SK-N-SH treated with all-trans-retinoic acid at 6 μM for 48 hours (cell line): ENCODE measurements at regions not wholly inside any gene's neighbourhood (a gene's known extent, or its start where the extent isn't known, plus 50 kb on each side); places are given as distances from the start of the nearest gene placed in this dataset.

ENCODE experiments used
- ATAC-seq: fragments of 200-7000 bp; cut with Tn5 transposase; 3 replicates; pipeline ENCODE4 v1.9.1; 2020; ENCODE audit warnings: mild to moderate bottlenecking, moderate library complexity
- ARNTL ChIP-seq: fragments of 450-650 bp; formaldehyde crosslinking; IDR thresholded peaks from 2 replicates; pipeline ENCODE4 v1.5.0; 2020; ENCODE audit warnings: low read depth, mild to moderate bottlenecking, moderate library complexity, borderline replicate concordance
- BACH2 ChIP-seq: fragments of 250-450 bp; sonication (Bioruptor Pico); IDR thresholded peaks from 2 replicates; pipeline ENCODE4 v1.9.0; 2021; ENCODE audit warnings: mild to moderate bottlenecking, borderline replicate concordance
- CREB5 ChIP-seq: fragments of 250-450 bp; sonication (Bioruptor Pico); IDR thresholded peaks from 2 replicates; pipeline ENCODE4 v1.5.1; 2020; ENCODE audit warnings: low read depth, mild to moderate bottlenecking, moderate library complexity
- CSDC2 ChIP-seq: fragments of 250-450 bp; sonication (Bioruptor Pico); IDR thresholded peaks from 2 replicates; pipeline ENCODE4 v1.5.0; 2020; ENCODE audit warnings: mild to moderate bottlenecking, moderate library complexity
- CSRNP3 ChIP-seq: fragments of 250-450 bp; sonication (Bioruptor Pico); IDR thresholded peaks from 2 replicates; pipeline ENCODE4 v1.5.1; 2021; ENCODE audit warnings: mild to moderate bottlenecking, moderate library complexity
- ESRRG ChIP-seq: fragments of 250-450 bp; sonication (Bioruptor Pico); IDR thresholded peaks from 2 replicates; pipeline ENCODE4 v1.6.1; 2021; ENCODE audit warnings: mild to moderate bottlenecking
- ISL1 ChIP-seq: fragments of 250-450 bp; sonication (Bioruptor Pico); IDR thresholded peaks from 2 replicates; pipeline ENCODE4 v2.1.2; 2022; ENCODE audit warnings: mild to moderate bottlenecking, moderate library complexity
- OSR1 ChIP-seq: fragments of 250-450 bp; sonication (Bioruptor Pico); IDR thresholded peaks from 2 replicates; pipeline ENCODE4 v1.8.0; 2022; ENCODE audit warnings: moderate library complexity, mild to moderate bottlenecking, inconsistent platforms
- PATZ1 ChIP-seq: fragments of 250-450 bp; sonication (Bioruptor Pico); IDR thresholded peaks from 2 replicates; pipeline ENCODE4 v1.8.0; 2020; ENCODE audit warnings: mild to moderate bottlenecking, moderate library complexity, borderline replicate concordance
- POU6F1 ChIP-seq: fragments of 250-450 bp; sonication (Bioruptor Pico); IDR thresholded peaks from 2 replicates; pipeline ENCODE4 v1.8.0; 2021; ENCODE audit warnings: low read depth, mild to moderate bottlenecking, moderate library complexity, borderline replicate concordance
- PPARA ChIP-seq: fragments of 250-450 bp; sonication (Bioruptor Pico); IDR thresholded peaks from 2 replicates; pipeline ENCODE4 v1.5.0; 2020; ENCODE audit warnings: mild to moderate bottlenecking, borderline replicate concordance
- SNAI2 ChIP-seq: fragments of 250-450 bp; sonication (Bioruptor Pico); IDR thresholded peaks from 2 replicates; pipeline ENCODE4 v1.5.0; 2020; ENCODE audit warnings: mild to moderate bottlenecking, moderate library complexity
- TCF4 ChIP-seq: fragments of 250-450 bp; sonication (Bioruptor Pico); IDR thresholded peaks from 2 replicates; pipeline ENCODE4 v1.8.0; 2021; ENCODE audit warnings: mild to moderate bottlenecking, moderate library complexity, borderline replicate concordance
- TOX ChIP-seq: fragments of 250-450 bp; sonication (Bioruptor Pico); IDR thresholded peaks from 2 replicates; pipeline ENCODE4 v1.8.0; 2021; ENCODE audit warnings: mild to moderate bottlenecking, moderate library complexity, borderline replicate concordance
- ZC3H10 ChIP-seq: fragments of 250-450 bp; sonication (Bioruptor Pico); IDR thresholded peaks from 2 replicates; pipeline ENCODE4 v1.5.1; 2021; ENCODE audit warnings: mild to moderate bottlenecking, moderate library complexity
- ZFP3 ChIP-seq: fragments of 250-450 bp; sonication (Bioruptor Pico); IDR thresholded peaks from 2 replicates; pipeline ENCODE4 v1.5.0; 2020; ENCODE audit warnings: mild to moderate bottlenecking, moderate library complexity
- ZFP30 ChIP-seq: fragments of 450-650 bp; formaldehyde crosslinking; IDR thresholded peaks from 2 replicates; pipeline ENCODE4 v1.5.0; 2022; ENCODE audit warnings: mild to moderate bottlenecking, moderate library complexity
- ZNF565 ChIP-seq: fragments of 450-650 bp; formaldehyde crosslinking; conservative IDR thresholded peaks from 2 replicates; pipeline ENCODE4 v1.5.0; 2020; ENCODE audit warnings: low read depth, mild to moderate bottlenecking, moderate library complexity
- ZNF8 ChIP-seq: fragments of 450-650 bp; formaldehyde crosslinking; IDR thresholded peaks from 2 replicates; pipeline ENCODE4 v1.5.0; 2020; ENCODE audit warnings: mild to moderate bottlenecking, moderate library complexity

GRCh38 chr15:52984507-52984906, 194.4 kb upstream of the ONECUT1 start:
- no peak for ATAC-seq
- TF ChIP-seq TOX (CRISPR knock-in tag): no peak
- no peak for TF ChIP-seq POU6F1 (CRISPR knock-in tag)
- no peak for TF ChIP-seq ARNTL (CRISPR knock-in tag)
- no peak for TF ChIP-seq PATZ1 (CRISPR knock-in tag)
- no peak for TF ChIP-seq OSR1 (CRISPR knock-in tag)
- TF ChIP-seq ZFP30: no peak
- no peak for TF ChIP-seq ESRRG (CRISPR knock-in tag)
- TF ChIP-seq ZFP3 (CRISPR knock-in tag): no peak
- TF ChIP-seq ZNF8 (CRISPR knock-in tag): no peak
- TF ChIP-seq CSRNP3 (CRISPR knock-in tag): no peak
- TF ChIP-seq ISL1 (CRISPR knock-in tag): no peak
- TF ChIP-seq SNAI2: no peak

GRCh38 chr15:52980446-52980845, 190.3 kb upstream of the ONECUT1 start:
- TF ChIP-seq CSRNP3 (CRISPR knock-in tag): no peak
- TF ChIP-seq PPARA (CRISPR knock-in tag): no peak
- TF ChIP-seq ZNF565 (CRISPR knock-in tag): no peak
- TF ChIP-seq ISL1 (CRISPR knock-in tag): no peak
- TF ChIP-seq ZNF8 (CRISPR knock-in tag): no peak
- no peak for TF ChIP-seq PATZ1 (CRISPR knock-in tag)
- TF ChIP-seq ZFP3 (CRISPR knock-in tag): no peak
- TF ChIP-seq TCF4 (CRISPR knock-in tag): no peak
- no peak for TF ChIP-seq ZC3H10 (CRISPR knock-in tag)
- no peak for TF ChIP-seq POU6F1 (CRISPR knock-in tag)
- TF ChIP-seq CREB5 (CRISPR knock-in tag): no peak
- no peak for TF ChIP-seq BACH2
- TF ChIP-seq CSDC2 (CRISPR knock-in tag): no peak
- no peak for TF ChIP-seq ARNTL (CRISPR knock-in tag)
- no peak for TF ChIP-seq TOX (CRISPR knock-in tag)
- no peak for TF ChIP-seq OSR1 (CRISPR knock-in tag)
- no peak for ATAC-seq
